ENCODE measurements at regions not wholly inside any gene's neighbourhood (a gene's known extent, or its start where the extent isn't known, plus 50 kb on each side); places are given as distances from the start of the nearest gene placed in this dataset.
A peak's percentile ranks its signal among the peaks of the same experiment; 100 is the strongest.

- Histone ChIP-seq H3K27me3 (ENCODE audit: control insufficient read depth in 2 of 2, insufficient read depth in 2 of 2, low read length in 2 of 2) (peaks cover 0 to 2% of the 10 kb centered on the region in 2 donors), H2AFZ (ENCODE audit: insufficient read depth, low read depth, low read length, poor library complexity, severe bottlenecking) (no peak overlapping the region), H4K20me1 (ENCODE audit: insufficient read depth, low read length) (no peaks in the 10 kb centered on the region), H3K4me1 (ENCODE audit: control insufficient read depth in 1 of 2, insufficient read depth in 2 of 2, low read length in 2 of 2) (no peaks in the 10 kb centered on the region), H3K9me3 (replicated peaks in 1 of 2; ENCODE audit: control insufficient read depth in 1 of 2, insufficient read depth in 1 of 2, low read length in 2 of 2) (peaks cover 0 to 11% of the 10 kb centered on the region in 2 donors), H3K79me2 (ENCODE audit: insufficient read depth, low read length) (no peaks in the 10 kb centered on the region), H3K4me2 (replicated peaks; ENCODE audit: extremely low read depth, low read length, poor library complexity, severe bottlenecking) (no peak overlapping the region), H3K9ac (ENCODE audit: insufficient read depth, low read length, poor library complexity, severe bottlenecking) (no peak overlapping the region), H3K27ac (ENCODE audit: low read depth in 1 of 2, low read length in 2 of 2) (no peak overlapping the region), H3K4me3 (replicated peaks in 1 of 3; ENCODE audit: low read depth in 2 of 3, low read length in 3 of 3) (no peak overlapping the region), H3K36me3 (replicated peaks in 1 of 2; ENCODE audit: control insufficient read depth in 1 of 2, insufficient read depth in 2 of 2, low read length in 2 of 2) (no peaks in the 10 kb centered on the region)
- no peak for DNase-seq
- no peak for TF ChIP-seq CTCF (IDR thresholded peaks at IDR 0.05)
- Mint-ChIP-seq H3K9me3 (peaks cover 0 to 15% (median 5%) of the 10 kb centered on the region in 7 donors), H3K27ac (no peak overlapping the region), H3K4me3 (no peak overlapping the region), H3K27me3 (ENCODE audit: low read depth in 3 of 3) (peaks cover 4 to 9% (median 8%) of the 10 kb centered on the region in 3 donors), H3K36me3 (no peaks in the 10 kb centered on the region), H3K4me1 (no peaks in the 10 kb centered on the region)
- intact Hi-C loops (cut with micrococcal nuclease): no loop called here
- WGBS (ENCODE audit: insufficient coverage): 72% methylated on average over 2 of the region's 5 CpGs
Observed at GRCh38 chr3:127049393-127049792, 66.5 kb downstream of the PLXNA1 start.

- intact Hi-C loops (cut with micrococcal nuclease): no loop called here
- Histone ChIP-seq H3K4me2 (replicated peaks; ENCODE audit: extremely low read depth, low read length, poor library complexity, severe bottlenecking) (no peak overlapping the region), H3K27ac (ENCODE audit: low read depth in 1 of 2, low read length in 2 of 2) (no peak overlapping the region), H2AFZ (ENCODE audit: insufficient read depth, low read depth, low read length, poor library complexity, severe bottlenecking) (no peak overlapping the region), H3K79me2 (ENCODE audit: insufficient read depth, low read length) (no peaks in the 10 kb centered on the region), H3K4me3 (replicated peaks in 1 of 3; ENCODE audit: low read depth in 2 of 3, low read length in 3 of 3) (no peak overlapping the region), H3K9me3 (replicated peaks in 1 of 2; ENCODE audit: control insufficient read depth in 1 of 2, insufficient read depth in 1 of 2, low read length in 2 of 2) (peaks cover 0 to 11% of the 10 kb centered on the region in 2 donors), H3K36me3 (replicated peaks in 1 of 2; ENCODE audit: control insufficient read depth in 1 of 2, insufficient read depth in 2 of 2, low read length in 2 of 2) (no peaks in the 10 kb centered on the region), H3K4me1 (ENCODE audit: control insufficient read depth in 1 of 2, insufficient read depth in 2 of 2, low read length in 2 of 2) (no peaks in the 10 kb centered on the region), H3K27me3 (ENCODE audit: control insufficient read depth in 2 of 2, insufficient read depth in 2 of 2, low read length in 2 of 2) (peaks cover 0 to under 1% of the 10 kb centered on the region in 2 donors), H4K20me1 (ENCODE audit: insufficient read depth, low read length) (no peaks in the 10 kb centered on the region), H3K9ac (ENCODE audit: insufficient read depth, low read length, poor library complexity, severe bottlenecking) (no peak overlapping the region)
- Mint-ChIP-seq H3K4me1 (no peaks in the 10 kb centered on the region), H3K4me3 (no peak overlapping the region), H3K27me3 (ENCODE audit: low read depth in 3 of 3) (peaks cover 4 to 7% (median 4%) of the 10 kb centered on the region in 3 donors), H3K36me3 (no peaks in the 10 kb centered on the region), H3K27ac (peak overlapping the region in 1 of 7 donors; percentile 53), H3K9me3 (peaks cover 3 to 15% (median 5%) of the 10 kb centered on the region in 7 donors)
- no peak for DNase-seq
- 100% methylated on average over 4 of the region's 7 CpGs for WGBS (ENCODE audit: insufficient coverage)
- TF ChIP-seq CTCF (IDR thresholded peaks at IDR 0.05): no peak
Observed at GRCh38 chr3:127050733-127051132, 67.8 kb downstream of the PLXNA1 start.

Data from CD14-positive monocyte (primary cell).